Heart left ventricle (tissue), 13 donors: ENCODE measurements at regions not wholly inside any gene's neighbourhood (a gene's known extent, or its start where the extent isn't known, plus 50 kb on each side); places are given as distances from the start of the nearest gene placed in this dataset.

Source experiments
- CTCF ChIP-seq, 12 donors: fragments of 200-600 bp; sonication (generic) in 4 of 12; IDR thresholded peaks; one replicate each; pipeline versions ENCODE4 v1.5.0 to v1.8.0; 2018 to 2022; ENCODE audit warnings: antibody characterized with exemption in 12 of 12, mild to moderate bottlenecking in 5 of 12
- POLR2A ChIP-seq, 2 donors: fragments of 450-650 bp; IDR thresholded peaks; one replicate each; pipeline ENCODE4 v1.6.1; 2017; ENCODE audit warnings: antibody characterized with exemption in 2 of 2, mild to moderate bottlenecking in 2 of 2, moderate library complexity in 2 of 2
- donor health status: ischemic (EF 13 %, LVEDD 7.1; RV severe dilation, severe dysfunction).
- donor health status: DM: no; HTN: yes; CAD: no.
- donor health status: DM: no; HTN: no; CAD: no.
- donor health status: ischemic (EF 25% LVEDD 6.9; RV normal size, moderate dysfunction).
- donor health status: ischemic (EF 25% LVEDD 5.7; RV mildly dilated, moderate dysfunction).
- donor health status: ischemic (EF 35%, LVEDD 5.7; RV mildly dilated, moderate dysfunction).
- donor health status: nonischemic (EF 11% LVEDD 7.7; RV severe dilation, severe dysfunction).
- donor health status: DM: yes; HTN: yes; CAD: no.
- donor health status: PGD.
- donor health status: ischemic (EF 29% LVEDD 5.4; RV normal size, mild dysfunction).
- donor health status: nonischemic (EF 23%, LVEDD 6.1; RV moderate dilation, normal function).

GRCh38 chr2:220626603-220627002 lies 945.5 kb downstream of the EPHA4 start:
- no peak for TF ChIP-seq CTCF (IDR thresholded peaks at IDR 0.05)
- TF ChIP-seq POLR2A (IDR thresholded peaks at IDR 0.05), result no peak
